Tibial nerve (tissue), 4 donors: ENCODE measurements at regions not wholly inside any gene's neighbourhood (a gene's known extent, or its start where the extent isn't known, plus 50 kb on each side); places are given as distances from the start of the nearest gene placed in this dataset.

ENCODE experiments used
- CTCF ChIP-seq, 5 experiments: fragments of 200-600 bp in 3 of 5; fragments of 450-650 bp in 2 of 5; sonication (generic) in 3 of 5; IDR thresholded peaks; one replicate each; pipeline ENCODE4 v1.5.1; 2016 to 2019; ENCODE audit warnings: antibody characterized with exemption in 5 of 5, mild to moderate bottlenecking in 3 of 5, moderate library complexity in 2 of 5
- EP300 ChIP-seq, 2 donors: sonication (generic); formaldehyde crosslinking; IDR thresholded peaks; one replicate each; pipeline ENCODE4 v1.6.1; 2017; ENCODE audit warnings: antibody characterized with exemption in 2 of 2, mild to moderate bottlenecking in 1 of 2

- no peak for TF ChIP-seq CTCF (IDR thresholded peaks at IDR 0.05)
- TF ChIP-seq EP300 (IDR thresholded peaks at IDR 0.05), result no peak
These were observed 88.1 kb downstream of the SEPTIN7 start for GRCh38 chr7:35889001-35889400.
